Panc1 (cell line): ENCODE measurements at regions not wholly inside any gene's neighbourhood (a gene's known extent, or its start where the extent isn't known, plus 50 kb on each side); places are given as distances from the start of the nearest gene placed in this dataset.

Experiments
- ATAC-seq: fragments of 200-7000 bp; cut with Tn5 transposase; 2 replicates; pipeline ENCODE4 v1.9.1; 2020; ENCODE audit warnings: mild to moderate bottlenecking, moderate library complexity
- BruUV-seq: library from RNA; stranded (reverse); fragments of 400-500 nt; replicated peaks from 2 replicates; lab custom pipeline; 2021; lab: Mats Ljungman, UMichigan
- CTCF ChIA-PET: fragments of 300-600 bp; sonication (Branson Sonifier 250); formaldehyde crosslinking; loops from one replicate; lab custom pipeline; 2022; ENCODE audit warnings: antibody characterized with exemption; lab: Charles Lee
- POLR2A ChIA-PET: fragments of 300-600 bp; sonication (Branson Sonifier 250); formaldehyde crosslinking; loops from one replicate; lab custom pipeline; 2022; ENCODE audit warnings: antibody characterized with exemption; lab: Charles Lee
- DNase-seq: peaks from one replicate; pipeline ENCODE4 v3.0.0-alpha.2; 2010; ENCODE audit warnings: low read depth, low spot score
- H3K27ac ChIP-seq: 2 replicates; pipeline ENCODE4 v1.5.1; 2011; ENCODE audit warnings: mild to moderate bottlenecking, low read length, inconsistent platforms
- H3K27me3 ChIP-seq: fragments of 200-500 bp; sonication (Bioruptor generic); 2 replicates; pipeline ENCODE4 v1.6.0; 2014; ENCODE audit warnings: low read length, inconsistent platforms; ENCODE audit not compliant: control insufficient read depth, insufficient read depth
- H3K36me3 ChIP-seq: fragments of 200-500 bp; sonication (Bioruptor generic); 2 replicates; pipeline ENCODE4 v1.5.1; 2014; ENCODE audit warnings: inconsistent platforms, mild to moderate bottlenecking, low read length, moderate library complexity; ENCODE audit not compliant: control insufficient read depth, insufficient read depth
- H3K4me1 ChIP-seq: 2 replicates; pipeline ENCODE4 v1.5.1; 2011; ENCODE audit warnings: inconsistent platforms, mild to moderate bottlenecking, low read length, moderate library complexity; ENCODE audit not compliant: control insufficient read depth, insufficient read depth
- H3K4me3 ChIP-seq, 2 experiments: 2 replicates each; pipeline ENCODE4 v1.5.1; 2011 to 2012; ENCODE audit warnings: low read depth in 2 of 2, low read length in 2 of 2, mild to moderate bottlenecking in 2 of 2, inconsistent platforms in 1 of 2, moderate library complexity in 1 of 2
- H3K9me3 ChIP-seq: fragments of 200-500 bp; sonication (Bioruptor generic); 2 replicates; pipeline ENCODE4 v1.5.1; 2014; ENCODE audit warnings: low read depth, mild to moderate bottlenecking, inconsistent platforms, low read length, moderate library complexity; ENCODE audit not compliant: control insufficient read depth, insufficient read depth
- POLR2AphosphoS5 ChIP-seq: IDR thresholded peaks from 2 replicates; pipeline ENCODE4 v1.6.1; 2012; ENCODE audit warnings: mild to moderate bottlenecking, low read depth, low read length, moderate library complexity
- REST ChIP-seq, 2 experiments: IDR thresholded peaks; 2 replicates each; pipeline ENCODE4 v1.6.1; 2011 to 2012; ENCODE audit warnings: low read depth in 2 of 2, control low read depth in 1 of 2, low read length in 1 of 2, mild to moderate bottlenecking in 1 of 2, moderate library complexity in 1 of 2; ENCODE audit not compliant: insufficient read depth in 1 of 2
- SIN3A ChIP-seq: IDR thresholded peaks from 2 replicates; pipeline ENCODE4 v1.6.1; 2012; ENCODE audit warnings: low read depth, mild to moderate bottlenecking, low read length, moderate library complexity, borderline replicate concordance; ENCODE audit not compliant: insufficient read depth
- TCF7L2 ChIP-seq: IDR thresholded peaks from 2 replicates; pipeline ENCODE4 v1.6.1; 2011; ENCODE audit warnings: mild to moderate bottlenecking, low read depth, low read length, inconsistent platforms
- in situ Hi-C: cut with HindIII; loops from 2 replicates; pipeline ENCODE4 v1.10.0; 2016; ENCODE audit warnings: low sequenced_read_pairs, low pct_unique_long_range_greater_than_20kb
- intact Hi-C: fragments of 100-400 bp; cut with micrococcal nuclease; formaldehyde crosslinking; loops from one replicate; pipeline ENCODE4 v1.10.0; 2022; ENCODE audit not compliant: unreplicated experiment
- TF ChIP-seq, protein P1 (sequence below): fragments of 450-650 bp; IDR thresholded peaks from 2 replicates; pipeline ENCODE4 v1.5.1; 2017; ENCODE audit warnings: mild to moderate bottlenecking

GRCh38 chr13:71359641-71360040 lies 507.4 kb downstream of the DACH1 start:
- no TSS peak for BruUV-seq
- H3K9me3 ChIP-seq: no peaks in the 10 kb centered on the region
- no peak overlapping the region for H3K4me3 ChIP-seq
- in situ Hi-C loops (no loop called here), intact Hi-C loops (no loop called here)
- TF ChIP-seq REST (IDR thresholded peaks at IDR 0.05; ENCODE audit: insufficient read depth in 1 of 2, low read depth in 2 of 2, low read length in 1 of 2): no peak
- no peak for TF ChIP-seq SIN3A
- no peak for TF ChIP-seq POLR2AphosphoS5
- TF ChIP-seq, protein P1, sequence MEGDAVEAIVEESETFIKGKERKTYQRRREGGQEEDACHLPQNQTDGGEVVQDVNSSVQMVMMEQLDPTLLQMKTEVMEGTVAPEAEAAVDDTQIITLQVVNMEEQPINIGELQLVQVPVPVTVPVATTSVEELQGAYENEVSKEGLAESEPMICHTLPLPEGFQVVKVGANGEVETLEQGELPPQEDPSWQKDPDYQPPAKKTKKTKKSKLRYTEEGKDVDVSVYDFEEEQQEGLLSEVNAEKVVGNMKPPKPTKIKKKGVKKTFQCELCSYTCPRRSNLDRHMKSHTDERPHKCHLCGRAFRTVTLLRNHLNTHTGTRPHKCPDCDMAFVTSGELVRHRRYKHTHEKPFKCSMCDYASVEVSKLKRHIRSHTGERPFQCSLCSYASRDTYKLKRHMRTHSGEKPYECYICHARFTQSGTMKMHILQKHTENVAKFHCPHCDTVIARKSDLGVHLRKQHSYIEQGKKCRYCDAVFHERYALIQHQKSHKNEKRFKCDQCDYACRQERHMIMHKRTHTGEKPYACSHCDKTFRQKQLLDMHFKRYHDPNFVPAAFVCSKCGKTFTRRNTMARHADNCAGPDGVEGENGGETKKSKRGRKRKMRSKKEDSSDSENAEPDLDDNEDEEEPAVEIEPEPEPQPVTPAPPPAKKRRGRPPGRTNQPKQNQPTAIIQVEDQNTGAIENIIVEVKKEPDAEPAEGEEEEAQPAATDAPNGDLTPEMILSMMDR: no peak
- no peak for TF ChIP-seq TCF7L2
- no peak overlapping the region for H3K27ac ChIP-seq
- H3K27me3 ChIP-seq: no peaks in the 10 kb centered on the region
- no peak for DNase-seq
- no peaks in the 10 kb centered on the region for H3K4me1 ChIP-seq
- ATAC-seq: no peak
- no peaks in the 10 kb centered on the region for H3K36me3 ChIP-seq
- ChIA-PET CTCF (no interaction called here), POLR2A (no interaction called here)

GRCh38 chr13:71358218-71358617 lies 508.8 kb downstream of the DACH1 start:
- DNase-seq (no peak), ATAC-seq (no peak)
- BruUV-seq: no TSS peak
- TF ChIP-seq, protein P1: no peak
- TF ChIP-seq POLR2AphosphoS5 (no peak), SIN3A (no peak), REST (IDR thresholded peaks at IDR 0.05; ENCODE audit: insufficient read depth in 1 of 2, low read depth in 2 of 2, low read length in 1 of 2) (no peak), TCF7L2 (no peak)
- Histone ChIP-seq H3K4me3 (no peak overlapping the region), H3K27ac (no peak overlapping the region), H3K9me3 (no peaks in the 10 kb centered on the region), H3K27me3 (no peaks in the 10 kb centered on the region), H3K4me1 (no peaks in the 10 kb centered on the region), H3K36me3 (no peaks in the 10 kb centered on the region)
- ChIA-PET CTCF (no interaction called here), POLR2A (no interaction called here)
- intact Hi-C loops: no loop called here
- in situ Hi-C loops: no loop called here
